ENCODE measurements at regions not wholly inside any gene's neighbourhood (a gene's known extent, or its start where the extent isn't known, plus 50 kb on each side); places are given as distances from the start of the nearest gene placed in this dataset.

- no peak for TF ChIP-seq CTCF (IDR thresholded peaks at IDR 0.05)
- no peak for TF ChIP-seq POLR2AphosphoS5 (IDR thresholded peaks at IDR 0.05)
- no peak for TF ChIP-seq EP300 (IDR thresholded peaks at IDR 0.05; ENCODE audit: low read depth)
- TF ChIP-seq POLR2A (IDR thresholded peaks at IDR 0.05): no peak
These were observed 238.8 kb downstream of the DMAC1 start for GRCh38 chr9:7560669-7561305.
